ENCODE measurements at regions not wholly inside any gene's neighbourhood (a gene's known extent, or its start where the extent isn't known, plus 50 kb on each side); places are given as distances from the start of the nearest gene placed in this dataset.

GRCh38 chr2:40546439-40547191 lies 94.7 kb upstream of the SLC8A1 start:
- no peaks in the 10 kb centered on the region for H3K27me3 Mint-ChIP-seq
- POLR2A ChIA-PET: interaction anchor here (0.6 kb wide), 1 partner anchor 205 kb away, joined by 4 read pairs; no protein-coding TSS in a partner anchor
- H3K4me1 Mint-ChIP-seq: no peaks in the 10 kb centered on the region
- no peaks in the 10 kb centered on the region for H3K9me3 Mint-ChIP-seq
- no peaks in the 10 kb centered on the region for H3K36me3 Mint-ChIP-seq (ENCODE audit: low read depth)
- no peak overlapping the region for H3K27ac Mint-ChIP-seq
- DNase-seq: no peak
- CTCF ChIA-PET: no interaction called here
- no peak overlapping the region for H3K4me3 Mint-ChIP-seq

GRCh38 chr2:40548521-40548920 lies 96.6 kb upstream of the SLC8A1 start:
- CTCF ChIA-PET: no interaction called here
- H3K27me3 Mint-ChIP-seq: peaks cover 3% of the 10 kb centered on the region
- no peaks in the 10 kb centered on the region for H3K36me3 Mint-ChIP-seq (ENCODE audit: low read depth)
- H3K4me3 Mint-ChIP-seq: no peak overlapping the region
- H3K27ac Mint-ChIP-seq: no peak overlapping the region
- POLR2A ChIA-PET: no interaction called here
- H3K4me1 Mint-ChIP-seq: no peaks in the 10 kb centered on the region
- no peak for DNase-seq
- H3K9me3 Mint-ChIP-seq: no peaks in the 10 kb centered on the region

GRCh38 chr2:40550085-40550484 lies 98.2 kb upstream of the SLC8A1 start:
- H3K36me3 Mint-ChIP-seq (ENCODE audit: low read depth): no peaks in the 10 kb centered on the region
- peaks cover 6% of the 10 kb centered on the region for H3K27me3 Mint-ChIP-seq
- CTCF ChIA-PET: no interaction called here

GRCh38 chr2:40551081-40551480 lies 99.2 kb upstream of the SLC8A1 start:
- no peak overlapping the region for H3K4me3 Mint-ChIP-seq
- CTCF ChIA-PET: no interaction called here

More at GRCh38 chr2:40550085-40550484, 98.2 kb upstream of the SLC8A1 start:
- no peak for DNase-seq
- Mint-ChIP-seq H3K4me3 (no peak overlapping the region), H3K27ac (no peak overlapping the region), H3K4me1 (no peaks in the 10 kb centered on the region), H3K9me3 (no peaks in the 10 kb centered on the region)
- POLR2A ChIA-PET: no interaction called here

GRCh38 chr2:40554665-40555294 lies 102.9 kb upstream of the SLC8A1 start:
- Mint-ChIP-seq H3K4me3 (no peak overlapping the region), H3K36me3 (ENCODE audit: low read depth) (no peaks in the 10 kb centered on the region), H3K4me1 (no peaks in the 10 kb centered on the region), H3K9me3 (no peaks in the 10 kb centered on the region), H3K27ac (no peak overlapping the region), H3K27me3 (peaks cover 6% of the 10 kb centered on the region)
- POLR2A ChIA-PET: no interaction called here
- DNase-seq: peak; percentile 68
- CTCF ChIA-PET: interaction anchor here (0.6 to 1.9 kb wide), 2 partner anchors 67 to 641 kb away, joined by 3 to 8 read pairs; no protein-coding TSS in a partner anchor

More at GRCh38 chr2:40551081-40551480, 99.2 kb upstream of the SLC8A1 start:
- Mint-ChIP-seq H3K27me3 (peaks cover 6% of the 10 kb centered on the region), H3K9me3 (no peaks in the 10 kb centered on the region), H3K27ac (no peak overlapping the region), H3K4me1 (no peaks in the 10 kb centered on the region), H3K36me3 (ENCODE audit: low read depth) (no peaks in the 10 kb centered on the region)
- DNase-seq: no peak
- POLR2A ChIA-PET: no interaction called here

- CTCF ChIA-PET: no interaction called here
- Mint-ChIP-seq H3K36me3 (ENCODE audit: low read depth) (no peaks in the 10 kb centered on the region), H3K4me1 (no peaks in the 10 kb centered on the region), H3K4me3 (no peak overlapping the region), H3K9me3 (no peaks in the 10 kb centered on the region), H3K27me3 (peaks cover 6% of the 10 kb centered on the region), H3K27ac (no peak overlapping the region)
- POLR2A ChIA-PET: no interaction called here
- DNase-seq: no peak
Measured at GRCh38 chr2:40556293-40556692, 104.4 kb upstream of the SLC8A1 start.

- Mint-ChIP-seq H3K4me3 (no peak overlapping the region), H3K27ac (no peak overlapping the region), H3K4me1 (no peaks in the 10 kb centered on the region), H3K36me3 (ENCODE audit: low read depth) (no peaks in the 10 kb centered on the region), H3K9me3 (no peaks in the 10 kb centered on the region), H3K27me3 (peaks cover 6% of the 10 kb centered on the region)
- ChIA-PET POLR2A (no interaction called here), CTCF (no interaction called here)
- DNase-seq: no peak
Measured at GRCh38 chr2:40556739-40557138, 104.8 kb upstream of the SLC8A1 start.

- DNase-seq: no peak
- ChIA-PET CTCF (no interaction called here), POLR2A (no interaction called here)
- Mint-ChIP-seq H3K9me3 (no peaks in the 10 kb centered on the region), H3K4me1 (no peaks in the 10 kb centered on the region), H3K27ac (no peak overlapping the region), H3K4me3 (no peak overlapping the region), H3K36me3 (ENCODE audit: low read depth) (no peaks in the 10 kb centered on the region), H3K27me3 (peaks cover 2% of the 10 kb centered on the region)
Measured at GRCh38 chr2:40558761-40559160, 106.9 kb upstream of the SLC8A1 start.

- Mint-ChIP-seq H3K4me3 (no peak overlapping the region), H3K27ac (no peak overlapping the region), H3K4me1 (no peaks in the 10 kb centered on the region), H3K27me3 (no peaks in the 10 kb centered on the region), H3K36me3 (ENCODE audit: low read depth) (no peaks in the 10 kb centered on the region), H3K9me3 (no peaks in the 10 kb centered on the region)
- CTCF ChIA-PET: no interaction called here
- no peak for DNase-seq
- POLR2A ChIA-PET: no interaction called here
Measured at GRCh38 chr2:40559175-40559574, 107.3 kb upstream of the SLC8A1 start.

- H3K27me3 Mint-ChIP-seq: no peaks in the 10 kb centered on the region
- no peaks in the 10 kb centered on the region for H3K4me1 Mint-ChIP-seq
- POLR2A ChIA-PET: no interaction called here
Measured at GRCh38 chr2:40564184-40564583, 112.3 kb upstream of the SLC8A1 start.

GRCh38 chr2:40579247-40579646 lies 127.4 kb upstream of the SLC8A1 start:
- POLR2A ChIA-PET: no interaction called here
- H3K27ac Mint-ChIP-seq: no peak overlapping the region
- no peaks in the 10 kb centered on the region for H3K27me3 Mint-ChIP-seq
- no peaks in the 10 kb centered on the region for H3K9me3 Mint-ChIP-seq
- no peak overlapping the region for H3K4me3 Mint-ChIP-seq
- no peaks in the 10 kb centered on the region for H3K36me3 Mint-ChIP-seq (ENCODE audit: low read depth)
- no peaks in the 10 kb centered on the region for H3K4me1 Mint-ChIP-seq
- CTCF ChIA-PET: no interaction called here
- no peak for DNase-seq

More at GRCh38 chr2:40564184-40564583, 112.3 kb upstream of the SLC8A1 start:
- no peaks in the 10 kb centered on the region for H3K36me3 Mint-ChIP-seq (ENCODE audit: low read depth)
- DNase-seq: no peak
- no peak overlapping the region for H3K27ac Mint-ChIP-seq
- CTCF ChIA-PET: no interaction called here
- no peaks in the 10 kb centered on the region for H3K9me3 Mint-ChIP-seq
- H3K4me3 Mint-ChIP-seq: no peak overlapping the region

GRCh38 chr2:40584432-40584831 lies 132.5 kb upstream of the SLC8A1 start:
- ChIA-PET POLR2A (no interaction called here), CTCF (no interaction called here)
- no peak for DNase-seq
- H3K9me3 Mint-ChIP-seq: no peaks in the 10 kb centered on the region
- H3K4me3 Mint-ChIP-seq: no peak overlapping the region
- H3K36me3 Mint-ChIP-seq (ENCODE audit: low read depth): no peaks in the 10 kb centered on the region
- H3K27me3 Mint-ChIP-seq: no peaks in the 10 kb centered on the region
- no peaks in the 10 kb centered on the region for H3K4me1 Mint-ChIP-seq
- H3K27ac Mint-ChIP-seq: no peak overlapping the region

GRCh38 chr2:40591774-40592173 lies 139.9 kb upstream of the SLC8A1 start:
- no peaks in the 10 kb centered on the region for H3K9me3 Mint-ChIP-seq
- H3K36me3 Mint-ChIP-seq (ENCODE audit: low read depth): no peaks in the 10 kb centered on the region

GRCh38 chr2:40592218-40592617 lies 140.3 kb upstream of the SLC8A1 start:
- Mint-ChIP-seq H3K9me3 (no peaks in the 10 kb centered on the region), H3K36me3 (ENCODE audit: low read depth) (no peaks in the 10 kb centered on the region), H3K27me3 (peaks cover 2% of the 10 kb centered on the region), H3K4me1 (no peaks in the 10 kb centered on the region), H3K27ac (no peak overlapping the region), H3K4me3 (no peak overlapping the region)
- ChIA-PET CTCF (no interaction called here), POLR2A (no interaction called here)
- DNase-seq: no peak

More at GRCh38 chr2:40591774-40592173, 139.9 kb upstream of the SLC8A1 start:
- Mint-ChIP-seq H3K27ac (no peak overlapping the region), H3K27me3 (peaks cover 2% of the 10 kb centered on the region), H3K4me3 (no peak overlapping the region), H3K4me1 (no peaks in the 10 kb centered on the region)
- ChIA-PET CTCF (no interaction called here), POLR2A (no interaction called here)
- DNase-seq: no peak
